AG04450 (cell line): ENCODE measurements at regions not wholly inside any gene's neighbourhood (a gene's known extent, or its start where the extent isn't known, plus 50 kb on each side); places are given as distances from the start of the nearest gene placed in this dataset.

Experiments used
- CTCF ChIA-PET: fragments of 300-600, 350-600 bp; formaldehyde crosslinking; extraction: SDS; loops from one replicate; lab custom pipeline; 2022; ENCODE audit warnings: antibody characterized with exemption, inconsistent platforms; lab: Charles Lee
- POLR2A ChIA-PET: fragments of 350-600 bp; formaldehyde crosslinking; extraction: SDS; loops from one replicate; lab custom pipeline; 2021; ENCODE audit warnings: antibody characterized with exemption, inconsistent platforms; lab: Yijun Ruan, JAX
- DNase-seq: peaks from one replicate; pipeline ENCODE4 v3.0.0-alpha.2; 2011; ENCODE audit warnings: low read depth, low spot score
- H3K27ac ChIP-seq: one replicate; pipeline ENCODE4 v1.5.1; 2012; ENCODE audit warnings: low read depth, low read length, control low read depth
- H3K27me3 ChIP-seq: one replicate; pipeline ENCODE4 v1.6.0; 2012; ENCODE audit warnings: low read length; ENCODE audit not compliant: control insufficient read depth, insufficient read depth
- H3K4me3 ChIP-seq: 2 replicates; pipeline ENCODE4 v1.5.1; 2011; ENCODE audit warnings: mild to moderate bottlenecking, low read depth, low read length, control low read depth
- H3K9me3 ChIP-seq: 2 replicates; pipeline ENCODE4 v1.5.1; 2012; ENCODE audit warnings: low read length; ENCODE audit not compliant: control insufficient read depth, insufficient read depth
- TF ChIP-seq, protein P1 (sequence below): IDR thresholded peaks from 2 replicates; pipeline ENCODE4 v1.5.1; 2011; ENCODE audit warnings: low read depth, low read length, control low read depth, inconsistent platforms

DNA sequence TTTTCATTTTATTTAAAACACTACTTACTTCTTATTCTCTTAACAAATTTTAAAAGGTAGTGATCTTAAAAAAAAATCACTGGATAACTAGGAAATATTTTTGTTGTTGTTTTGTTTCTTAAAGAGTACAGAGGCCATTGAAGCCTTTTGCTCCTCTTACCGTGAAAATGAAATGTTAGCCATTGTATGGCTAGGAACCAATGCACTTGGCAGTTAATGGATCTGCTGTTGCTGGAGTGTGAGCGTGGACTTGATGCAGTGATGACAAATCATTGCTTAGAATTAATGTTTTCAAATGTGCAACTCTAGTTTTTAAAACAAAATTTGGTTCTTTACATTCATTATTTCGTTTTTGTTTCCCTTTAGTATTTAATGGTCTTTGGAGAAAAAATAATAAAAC lies 162.3 kb downstream of the HAUS1 start:
- H3K27me3 ChIP-seq: no peaks in the 10 kb centered on the region
- POLR2A ChIA-PET: no interaction called here
- no peaks in the 10 kb centered on the region for H3K9me3 ChIP-seq
- H3K27ac ChIP-seq: no peak overlapping the region
- CTCF ChIA-PET: interaction anchor here (3.7 kb wide), 1 partner anchor 93 kb away, joined by 16 read pairs; a partner anchor contains a TSS
- DNase-seq: no peak
- no peak overlapping the region for H3K4me3 ChIP-seq
- TF ChIP-seq, protein P1, sequence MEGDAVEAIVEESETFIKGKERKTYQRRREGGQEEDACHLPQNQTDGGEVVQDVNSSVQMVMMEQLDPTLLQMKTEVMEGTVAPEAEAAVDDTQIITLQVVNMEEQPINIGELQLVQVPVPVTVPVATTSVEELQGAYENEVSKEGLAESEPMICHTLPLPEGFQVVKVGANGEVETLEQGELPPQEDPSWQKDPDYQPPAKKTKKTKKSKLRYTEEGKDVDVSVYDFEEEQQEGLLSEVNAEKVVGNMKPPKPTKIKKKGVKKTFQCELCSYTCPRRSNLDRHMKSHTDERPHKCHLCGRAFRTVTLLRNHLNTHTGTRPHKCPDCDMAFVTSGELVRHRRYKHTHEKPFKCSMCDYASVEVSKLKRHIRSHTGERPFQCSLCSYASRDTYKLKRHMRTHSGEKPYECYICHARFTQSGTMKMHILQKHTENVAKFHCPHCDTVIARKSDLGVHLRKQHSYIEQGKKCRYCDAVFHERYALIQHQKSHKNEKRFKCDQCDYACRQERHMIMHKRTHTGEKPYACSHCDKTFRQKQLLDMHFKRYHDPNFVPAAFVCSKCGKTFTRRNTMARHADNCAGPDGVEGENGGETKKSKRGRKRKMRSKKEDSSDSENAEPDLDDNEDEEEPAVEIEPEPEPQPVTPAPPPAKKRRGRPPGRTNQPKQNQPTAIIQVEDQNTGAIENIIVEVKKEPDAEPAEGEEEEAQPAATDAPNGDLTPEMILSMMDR: no peak

DNA sequence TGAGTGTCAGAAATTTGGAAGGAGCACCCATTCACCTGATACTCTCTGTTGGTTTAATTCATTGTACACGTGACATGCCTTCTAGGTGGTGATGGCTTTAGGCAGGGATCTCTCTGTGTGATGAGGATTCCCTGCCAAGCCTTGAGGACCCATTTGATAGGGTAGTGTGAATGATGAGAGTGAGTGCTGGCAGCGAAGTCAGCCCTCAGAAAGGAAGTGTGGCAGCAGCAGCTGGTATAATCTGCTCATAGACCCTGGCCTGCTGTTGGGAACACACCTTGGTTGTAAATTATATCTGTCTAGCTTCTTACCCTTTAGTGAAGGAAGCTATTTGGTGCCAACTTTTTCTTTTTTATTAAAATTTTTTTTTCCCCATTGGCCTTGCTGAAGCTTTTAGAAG lies 164.5 kb downstream of the HAUS1 start:
- ChIA-PET CTCF (interaction anchor here (2.8 kb wide), 1 partner anchor 12 kb away, joined by 20 read pairs; no protein-coding TSS in a partner anchor), POLR2A (no interaction called here)
- no peak overlapping the region for H3K4me3 ChIP-seq
- no peaks in the 10 kb centered on the region for H3K27me3 ChIP-seq
- H3K27ac ChIP-seq: no peak overlapping the region
- TF ChIP-seq, protein P1: no peak
- DNase-seq: no peak
- H3K9me3 ChIP-seq: no peaks in the 10 kb centered on the region

DNA sequence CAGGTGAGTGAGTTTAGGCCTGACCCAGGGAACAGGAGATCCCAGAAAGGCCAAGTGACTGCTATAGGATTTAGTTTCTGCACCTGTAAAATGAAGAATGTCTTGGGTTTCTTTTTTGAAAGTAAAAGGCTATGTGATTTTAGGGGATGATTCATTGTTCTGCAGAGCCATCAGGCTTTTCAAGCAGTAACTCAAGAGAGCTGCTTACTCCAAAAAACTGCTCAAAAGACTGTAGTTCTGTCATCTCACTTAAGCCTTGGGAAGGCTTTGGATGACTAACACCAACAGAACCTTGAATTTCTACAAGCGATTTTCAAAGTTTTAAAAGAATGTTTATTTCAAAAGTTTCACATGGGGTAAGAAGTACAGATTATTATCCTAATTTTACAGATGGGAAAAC lies 165.1 kb downstream of the HAUS1 start:
- TF ChIP-seq, protein P1: no peak
- DNase-seq: no peak
- ChIA-PET CTCF (interaction anchor here (2.8 kb wide), 1 partner anchor 12 kb away, joined by 20 read pairs; no protein-coding TSS in a partner anchor), POLR2A (no interaction called here)
- no peak overlapping the region for H3K4me3 ChIP-seq
- no peaks in the 10 kb centered on the region for H3K27me3 ChIP-seq
- no peaks in the 10 kb centered on the region for H3K9me3 ChIP-seq
- no peak overlapping the region for H3K27ac ChIP-seq

DNA sequence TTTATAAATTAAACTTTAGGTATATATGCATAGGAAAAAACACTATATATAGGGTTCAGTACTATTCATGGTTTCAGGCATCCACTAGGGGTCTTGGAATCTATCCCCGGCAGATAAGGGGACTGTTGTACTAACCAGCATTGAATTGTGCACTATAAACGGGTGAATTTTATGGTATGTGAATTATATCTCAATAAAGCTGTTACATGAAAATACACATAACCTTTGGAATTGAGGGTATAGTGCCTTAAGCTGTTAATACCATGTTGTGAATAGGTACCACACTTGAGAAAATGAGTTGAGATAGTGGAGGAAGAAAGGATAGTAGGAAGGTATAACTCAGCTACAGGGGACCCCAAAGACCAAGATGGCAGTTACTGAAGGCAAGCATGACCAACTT lies 167.3 kb downstream of the HAUS1 start:
- CTCF ChIA-PET: interaction anchor here (2.4 to 3.9 kb wide), 2 partner anchors 9 to 99 kb away, joined by 13 to 19 read pairs; a partner anchor contains a TSS
- DNase-seq: no peak
- POLR2A ChIA-PET: no interaction called here

DNA sequence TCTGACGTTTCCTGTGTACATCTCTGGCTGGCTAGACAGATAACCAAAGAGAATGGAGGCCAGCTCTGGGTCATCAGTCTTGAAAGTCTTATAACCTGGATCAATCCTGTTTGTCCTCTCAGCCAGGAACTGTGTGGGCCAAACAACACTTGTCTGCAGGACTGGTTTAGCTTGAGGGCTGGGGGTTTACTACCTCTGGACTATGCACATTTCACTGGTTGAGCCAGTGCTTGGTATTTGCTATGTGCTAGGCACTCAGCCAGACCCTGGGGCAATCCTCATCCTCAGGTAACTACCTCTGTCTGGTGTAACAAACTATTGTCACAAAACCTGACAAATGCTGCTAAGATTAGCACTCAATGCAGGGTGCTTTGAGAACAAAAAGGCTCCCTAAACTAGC lies 169.7 kb downstream of the HAUS1 start:
- Histone ChIP-seq H3K27ac (no peak overlapping the region), H3K9me3 (no peaks in the 10 kb centered on the region), H3K27me3 (no peaks in the 10 kb centered on the region), H3K4me3 (no peak overlapping the region)
- TF ChIP-seq, protein P1: no peak
- CTCF ChIA-PET: interaction anchor here (3.9 kb wide), 1 partner anchor 101 kb away, joined by 19 read pairs; a partner anchor contains a TSS
- POLR2A ChIA-PET: no interaction called here
- no peak for DNase-seq

More for the DNA sequence above, 167.3 kb downstream of the HAUS1 start:
- H3K27me3 ChIP-seq: no peaks in the 10 kb centered on the region
- H3K4me3 ChIP-seq: no peak overlapping the region
- H3K27ac ChIP-seq: no peak overlapping the region
- TF ChIP-seq, protein P1: no peak
- H3K9me3 ChIP-seq: no peaks in the 10 kb centered on the region
